ENCODE measurements at regions not wholly inside any gene's neighbourhood (a gene's known extent, or its start where the extent isn't known, plus 50 kb on each side); places are given as distances from the start of the nearest gene placed in this dataset.

DNA sequence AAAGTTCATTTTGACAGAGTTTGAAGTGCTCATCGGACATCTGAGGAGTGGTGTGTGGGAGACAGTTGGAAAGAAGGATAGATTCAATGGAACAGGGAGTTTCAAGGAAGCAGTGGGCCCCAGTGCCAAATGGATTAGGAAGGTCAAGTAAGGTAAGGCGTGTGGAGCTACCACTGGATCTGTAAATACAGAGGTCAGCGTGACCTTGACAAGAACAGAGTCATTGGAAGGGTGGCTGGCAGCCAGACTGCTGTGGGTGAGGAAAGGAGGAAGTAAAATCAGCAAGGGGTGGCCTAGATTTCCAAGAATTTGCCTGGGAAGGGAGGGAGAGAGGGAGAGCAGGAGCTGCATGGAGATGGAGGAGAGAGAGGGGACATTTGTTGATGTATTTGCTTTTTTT is 68.2 kb upstream of the IGF1 start:
- Histone ChIP-seq H3K4me1 (ENCODE audit: insufficient read depth, low read length) (no peaks in the 10 kb centered on the region), H3K4me3 (ENCODE audit: low read depth in 1 of 2, low read length in 2 of 2) (no peak overlapping the region), H3K27me3 (ENCODE audit: control insufficient read depth in 1 of 2, insufficient read depth in 2 of 2, low read length in 2 of 2) (no peaks in the 10 kb centered on the region), H3K9me3 (ENCODE audit: low read length) (no peaks in the 10 kb centered on the region), H3K9ac (ENCODE audit: low read length) (no peak overlapping the region), H3K27ac (ENCODE audit: low read depth, low read length) (no peak overlapping the region), H3K36me3 (ENCODE audit: insufficient read depth, low read length) (no peaks in the 10 kb centered on the region)

DNA sequence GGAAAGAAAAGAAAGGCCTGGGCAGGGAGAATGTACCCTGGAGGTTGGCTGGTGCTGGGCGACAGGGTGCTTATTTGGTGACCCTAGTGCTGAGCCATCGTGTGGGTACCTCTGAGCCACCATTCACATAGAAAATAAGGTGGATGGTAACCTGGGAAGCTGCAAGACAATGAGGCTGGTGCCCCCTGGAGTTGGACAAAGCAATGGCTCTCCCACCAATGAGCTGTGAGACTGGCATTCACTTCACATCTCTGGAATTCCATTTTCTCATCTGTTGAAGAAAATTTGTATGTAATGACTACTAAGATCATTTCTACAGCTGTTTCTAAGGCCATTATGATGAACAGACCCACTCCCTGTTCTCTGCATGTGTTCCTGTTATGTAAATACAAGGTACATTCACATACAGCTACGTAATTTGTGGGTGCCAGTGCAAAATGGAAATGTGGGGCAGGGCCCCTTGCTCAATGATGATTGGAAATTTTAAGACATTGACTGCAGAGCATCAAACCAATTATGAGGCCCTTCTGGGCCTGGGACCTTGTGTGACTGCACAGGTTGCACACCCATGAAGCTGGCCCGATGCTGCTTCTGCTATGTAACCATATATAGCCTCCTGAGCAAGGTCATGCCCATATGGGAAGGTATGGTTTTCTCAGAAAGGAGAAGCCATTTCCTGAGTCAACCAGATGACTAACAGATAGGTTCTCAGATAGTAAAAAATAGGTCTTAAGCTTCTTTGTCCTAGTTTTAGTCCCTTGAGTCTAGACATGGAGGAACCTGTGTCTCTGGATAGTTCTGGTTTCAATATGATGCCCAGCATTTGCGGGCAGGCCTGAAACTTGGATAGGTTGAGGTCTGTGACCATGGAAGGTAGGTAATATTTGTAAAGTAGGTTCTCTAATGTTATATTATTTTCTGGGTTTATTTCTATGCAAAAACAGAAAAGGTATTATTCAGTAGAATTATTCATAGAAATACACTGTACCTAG is 63.4 kb upstream of the IGF1 start:
- Histone ChIP-seq H3K9me3 (ENCODE audit: low read length) (no peaks in the 10 kb centered on the region), H3K27me3 (ENCODE audit: control insufficient read depth in 1 of 2, insufficient read depth in 2 of 2, low read length in 2 of 2) (no peaks in the 10 kb centered on the region), H3K9ac (ENCODE audit: low read length) (no peak overlapping the region), H3K4me3 (ENCODE audit: low read depth in 1 of 2, low read length in 2 of 2) (no peak overlapping the region), H3K36me3 (ENCODE audit: insufficient read depth, low read length) (no peaks in the 10 kb centered on the region), H3K4me1 (ENCODE audit: insufficient read depth, low read length) (no peaks in the 10 kb centered on the region), H3K27ac (ENCODE audit: low read depth, low read length) (peak overlapping the region; percentile 4)

DNA sequence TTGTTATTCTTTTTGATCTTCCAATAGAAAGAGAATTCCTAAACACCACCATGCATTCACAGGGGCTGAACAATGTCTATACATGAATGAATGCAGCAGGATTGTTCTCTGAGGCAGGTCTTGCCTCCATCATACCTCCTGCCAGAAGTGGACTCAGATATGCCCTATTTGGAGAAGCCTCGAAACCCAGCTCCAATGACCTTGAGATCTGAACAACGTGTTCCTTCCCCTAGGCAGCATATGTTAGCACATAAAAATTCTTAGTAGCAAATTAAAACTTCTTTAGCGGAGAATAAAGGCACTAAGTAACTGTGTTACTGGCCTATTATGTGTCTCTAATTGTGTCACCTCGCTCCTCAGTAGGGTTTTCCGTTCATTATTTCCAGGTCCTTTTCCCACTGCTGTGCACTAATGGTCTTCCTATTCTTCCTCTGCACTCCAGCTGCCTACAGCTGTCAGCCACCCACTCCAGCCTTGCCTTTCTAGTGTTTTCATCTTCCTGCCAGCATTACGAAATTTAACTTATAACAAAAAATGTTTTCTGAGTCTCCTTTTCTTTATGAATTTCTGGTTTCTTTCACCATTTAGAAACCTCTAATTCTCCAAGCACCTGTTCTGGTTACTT is 62.6 kb upstream of the IGF1 start:
- peak overlapping the region; percentile 4 for H3K27ac ChIP-seq (ENCODE audit: low read depth, low read length)
- no peaks in the 10 kb centered on the region for H3K4me1 ChIP-seq (ENCODE audit: insufficient read depth, low read length)
- no peak overlapping the region for H3K9ac ChIP-seq (ENCODE audit: low read length)
- H3K36me3 ChIP-seq (ENCODE audit: insufficient read depth, low read length) = no peaks in the 10 kb centered on the region
- no peak overlapping the region for H3K4me3 ChIP-seq (ENCODE audit: low read depth in 1 of 2, low read length in 2 of 2)
- H3K9me3 ChIP-seq (ENCODE audit: low read length) = no peaks in the 10 kb centered on the region
- no peaks in the 10 kb centered on the region for H3K27me3 ChIP-seq (ENCODE audit: control insufficient read depth in 1 of 2, insufficient read depth in 2 of 2, low read length in 2 of 2)

DNA sequence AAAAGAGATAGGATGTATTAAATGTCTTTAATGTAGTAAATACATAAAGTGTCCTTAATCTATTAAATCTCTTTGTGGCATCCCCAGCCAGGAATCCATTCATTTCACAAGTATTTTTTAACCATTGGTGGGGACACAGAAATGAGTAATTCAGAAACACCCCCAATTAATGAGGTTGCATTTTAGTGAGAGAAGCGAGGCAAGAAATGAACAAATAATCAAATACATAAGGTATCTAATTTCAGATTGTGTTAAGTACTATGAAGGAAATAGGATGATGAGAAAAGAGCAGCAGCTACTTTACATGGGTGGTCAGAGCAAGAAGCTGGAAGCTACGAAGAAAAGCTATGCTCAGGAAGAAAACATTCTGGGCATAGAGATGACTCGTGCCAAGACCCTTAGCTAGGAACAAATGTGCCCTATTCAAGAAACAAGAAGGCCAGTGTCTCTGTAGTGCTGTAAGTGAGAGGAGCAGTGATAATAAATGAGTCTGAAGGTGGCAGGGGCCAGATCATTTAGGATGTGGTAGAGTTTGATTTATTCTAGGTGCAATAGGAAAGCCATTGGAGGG is 60.5 kb upstream of the IGF1 start:
- Histone ChIP-seq H3K27ac (ENCODE audit: low read depth, low read length) (no peak overlapping the region), H3K4me1 (ENCODE audit: insufficient read depth, low read length) (no peaks in the 10 kb centered on the region), H3K36me3 (ENCODE audit: insufficient read depth, low read length) (no peaks in the 10 kb centered on the region), H3K9me3 (ENCODE audit: low read length) (no peaks in the 10 kb centered on the region), H3K9ac (ENCODE audit: low read length) (no peak overlapping the region), H3K4me3 (ENCODE audit: low read depth in 1 of 2, low read length in 2 of 2) (no peak overlapping the region), H3K27me3 (ENCODE audit: control insufficient read depth in 1 of 2, insufficient read depth in 2 of 2, low read length in 2 of 2) (no peaks in the 10 kb centered on the region)

- no peaks in the 10 kb centered on the region for H3K36me3 ChIP-seq (ENCODE audit: insufficient read depth, low read length)
- H3K27ac ChIP-seq (ENCODE audit: low read depth, low read length) = no peak overlapping the region
- no peak overlapping the region for H3K4me3 ChIP-seq (ENCODE audit: low read depth in 1 of 2, low read length in 2 of 2)
- no peaks in the 10 kb centered on the region for H3K27me3 ChIP-seq (ENCODE audit: control insufficient read depth in 1 of 2, insufficient read depth in 2 of 2, low read length in 2 of 2)
- no peaks in the 10 kb centered on the region for H3K9me3 ChIP-seq (ENCODE audit: low read length)
- H3K9ac ChIP-seq (ENCODE audit: low read length) = no peak overlapping the region
- no peaks in the 10 kb centered on the region for H3K4me1 ChIP-seq (ENCODE audit: insufficient read depth, low read length)
These were observed 59.5 kb upstream of the IGF1 start for GRCh38 chr12:102539651-102540553.

- Histone ChIP-seq H3K9ac (ENCODE audit: low read length) (no peak overlapping the region), H3K36me3 (ENCODE audit: insufficient read depth, low read length) (no peaks in the 10 kb centered on the region), H3K27me3 (ENCODE audit: control insufficient read depth in 1 of 2, insufficient read depth in 2 of 2, low read length in 2 of 2) (no peaks in the 10 kb centered on the region), H3K9me3 (ENCODE audit: low read length) (no peaks in the 10 kb centered on the region), H3K27ac (ENCODE audit: low read depth, low read length) (no peak overlapping the region), H3K4me3 (ENCODE audit: low read depth in 1 of 2, low read length in 2 of 2) (no peak overlapping the region), H3K4me1 (ENCODE audit: insufficient read depth, low read length) (no peaks in the 10 kb centered on the region)
These were observed 54.9 kb upstream of the IGF1 start for GRCh38 chr12:102535306-102535705.

DNA sequence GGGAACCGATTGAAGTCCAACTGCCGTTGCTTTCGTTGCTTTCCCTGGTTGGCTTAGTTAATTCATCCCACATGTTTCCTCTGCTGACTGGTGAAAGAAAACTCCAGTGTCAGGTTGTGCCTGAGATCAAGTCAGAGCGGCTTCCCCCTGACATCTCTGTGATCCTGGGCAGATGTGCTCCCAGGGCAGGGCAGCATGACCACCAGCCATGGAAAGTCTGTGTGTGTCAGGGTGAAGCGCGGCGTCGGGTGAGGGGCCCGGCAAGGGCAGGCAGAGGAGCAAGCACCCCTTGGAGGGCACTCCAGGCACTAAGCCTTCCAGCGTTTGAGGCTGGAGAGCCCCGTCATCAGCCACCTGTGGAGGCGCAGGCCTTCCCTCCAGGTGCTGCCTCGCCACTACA is 54.5 kb upstream of the IGF1 start:
- no peaks in the 10 kb centered on the region for H3K36me3 ChIP-seq (ENCODE audit: insufficient read depth, low read length)
- H3K4me3 ChIP-seq (ENCODE audit: low read depth in 1 of 2, low read length in 2 of 2) = no peak overlapping the region
- H3K9ac ChIP-seq (ENCODE audit: low read length) = no peak overlapping the region
- no peaks in the 10 kb centered on the region for H3K9me3 ChIP-seq (ENCODE audit: low read length)
- H3K4me1 ChIP-seq (ENCODE audit: insufficient read depth, low read length) = no peaks in the 10 kb centered on the region
- H3K27me3 ChIP-seq (ENCODE audit: control insufficient read depth in 1 of 2, insufficient read depth in 2 of 2, low read length in 2 of 2) = no peaks in the 10 kb centered on the region
- H3K27ac ChIP-seq (ENCODE audit: low read depth, low read length) = no peak overlapping the region

- Histone ChIP-seq H3K9me3 (ENCODE audit: low read length) (no peaks in the 10 kb centered on the region), H3K36me3 (ENCODE audit: insufficient read depth, low read length) (no peaks in the 10 kb centered on the region), H3K27me3 (ENCODE audit: control insufficient read depth in 1 of 2, insufficient read depth in 2 of 2, low read length in 2 of 2) (no peaks in the 10 kb centered on the region), H3K27ac (ENCODE audit: low read depth, low read length) (no peak overlapping the region), H3K4me3 (ENCODE audit: low read depth in 1 of 2, low read length in 2 of 2) (no peak overlapping the region), H3K4me1 (ENCODE audit: insufficient read depth, low read length) (no peaks in the 10 kb centered on the region), H3K9ac (ENCODE audit: low read length) (no peak overlapping the region)
These were observed 53.3 kb upstream of the IGF1 start for GRCh38 chr12:102533483-102534215.
